ENCODE measurements at regions not wholly inside any gene's neighbourhood (a gene's known extent, or its start where the extent isn't known, plus 50 kb on each side); places are given as distances from the start of the nearest gene placed in this dataset.

GRCh38 chr14:23707415-23707814 lies 71.3 kb downstream of the DHRS2 start:
- DNase-seq (ENCODE audit: low read depth in 2 of 2) = no peak
- TF ChIP-seq CTCF (IDR thresholded peaks at IDR 0.05; ENCODE audit: low read depth, low read length) = no peak
- H3K4me3 ChIP-seq (replicated peaks in 1 of 2; ENCODE audit: low read depth in 2 of 2, low read length in 2 of 2) = no peak overlapping the region

- no peak for DNase-seq (ENCODE audit: low read depth in 2 of 2)
- TF ChIP-seq CTCF (IDR thresholded peaks at IDR 0.05; ENCODE audit: low read depth, low read length) = no peak
- no peak overlapping the region for H3K4me3 ChIP-seq (replicated peaks in 1 of 2; ENCODE audit: low read depth in 2 of 2, low read length in 2 of 2)
These were observed 72.2 kb downstream of the DHRS2 start for GRCh38 chr14:23708343-23708742.

- H3K4me3 ChIP-seq (replicated peaks in 1 of 2; ENCODE audit: low read depth in 2 of 2, low read length in 2 of 2) = no peak overlapping the region
- no peak for TF ChIP-seq CTCF (IDR thresholded peaks at IDR 0.05; ENCODE audit: low read depth, low read length)
- no peak for DNase-seq (ENCODE audit: low read depth in 2 of 2)
These were observed 73.8 kb downstream of the DHRS2 start for GRCh38 chr14:23709923-23710322.

GRCh38 chr14:23712287-23712686 lies 76.1 kb downstream of the DHRS2 start:
- DNase-seq (ENCODE audit: low read depth in 2 of 2) = no peak
- no peak for TF ChIP-seq CTCF (IDR thresholded peaks at IDR 0.05; ENCODE audit: low read depth, low read length)
- no peak overlapping the region for H3K4me3 ChIP-seq (replicated peaks in 1 of 2; ENCODE audit: low read depth in 2 of 2, low read length in 2 of 2)

GRCh38 chr14:23719225-23719985 lies 83.2 kb downstream of the DHRS2 start:
- no peak for DNase-seq (ENCODE audit: low read depth in 2 of 2)
- TF ChIP-seq CTCF (IDR thresholded peaks at IDR 0.05; ENCODE audit: low read depth, low read length) = no peak
- H3K4me3 ChIP-seq (replicated peaks in 1 of 2; ENCODE audit: low read depth in 2 of 2, low read length in 2 of 2) = no peak overlapping the region

GRCh38 chr14:23722675-23723074 lies 86.5 kb downstream of the DHRS2 start:
- TF ChIP-seq CTCF (IDR thresholded peaks at IDR 0.05; ENCODE audit: low read depth, low read length) = no peak
- DNase-seq (ENCODE audit: low read depth in 2 of 2) = no peak
- no peak overlapping the region for H3K4me3 ChIP-seq (replicated peaks in 1 of 2; ENCODE audit: low read depth in 2 of 2, low read length in 2 of 2)

GRCh38 chr14:23723911-23724310 lies 87.7 kb downstream of the DHRS2 start:
- TF ChIP-seq CTCF (IDR thresholded peaks at IDR 0.05; ENCODE audit: low read depth, low read length) = no peak
- no peak overlapping the region for H3K4me3 ChIP-seq (replicated peaks in 1 of 2; ENCODE audit: low read depth in 2 of 2, low read length in 2 of 2)
- DNase-seq (ENCODE audit: low read depth in 2 of 2) = no peak
